HG02938 (cell line): ENCODE measurements at regions not wholly inside any gene's neighbourhood (a gene's known extent, or its start where the extent isn't known, plus 50 kb on each side); places are given as distances from the start of the nearest gene placed in this dataset.

Experiments
- ATAC-seq: cut with Tn5 transposase; IDR thresholded peaks from one replicate; pipeline ENCODE4 v1.9.1; 2021; ENCODE audit warnings: mild to moderate bottlenecking, moderate library complexity; ENCODE audit not compliant: unreplicated experiment

DNA sequence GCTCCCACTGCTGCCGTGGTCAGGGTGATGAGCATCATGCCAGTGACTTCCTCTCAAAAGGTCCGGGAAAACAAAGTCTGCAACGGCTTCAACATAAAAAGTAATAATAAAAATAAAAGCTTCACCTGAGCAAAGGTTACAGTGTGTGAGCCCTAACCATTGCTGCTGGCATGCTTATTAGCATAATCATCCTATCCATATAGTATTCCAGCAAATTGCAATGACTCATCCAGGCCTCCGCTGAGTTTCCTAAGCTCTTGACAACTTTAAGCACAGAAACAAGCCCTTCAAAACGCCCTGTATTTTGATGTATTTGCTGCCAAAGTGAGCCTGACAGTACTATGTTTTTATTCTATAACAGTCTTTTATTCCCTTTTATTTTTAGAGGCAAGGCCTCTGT, 100.5 kb downstream of the AASDH start:
- ATAC-seq = no peak

DNA sequence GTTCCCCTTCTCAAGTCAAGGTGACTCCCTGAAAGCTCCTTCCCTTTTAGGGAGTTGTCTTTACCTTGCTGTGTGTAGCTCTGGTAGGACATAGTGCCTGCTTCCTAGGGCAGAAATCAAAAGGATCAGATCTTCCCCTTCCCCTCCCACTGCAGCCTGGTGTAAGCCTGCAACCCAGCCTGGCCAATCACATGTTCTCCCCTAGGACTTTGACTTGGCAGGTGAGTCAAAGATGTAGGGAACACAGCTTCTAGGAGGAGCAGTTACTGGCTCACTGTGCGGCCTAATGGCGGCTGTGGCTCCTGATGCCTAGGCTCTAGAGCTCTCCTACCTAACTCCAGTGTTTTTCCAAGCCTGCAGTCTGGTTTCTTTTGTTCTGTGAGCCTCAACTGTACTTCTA, 103.9 kb downstream of the AASDH start:
- no peak for ATAC-seq

DNA sequence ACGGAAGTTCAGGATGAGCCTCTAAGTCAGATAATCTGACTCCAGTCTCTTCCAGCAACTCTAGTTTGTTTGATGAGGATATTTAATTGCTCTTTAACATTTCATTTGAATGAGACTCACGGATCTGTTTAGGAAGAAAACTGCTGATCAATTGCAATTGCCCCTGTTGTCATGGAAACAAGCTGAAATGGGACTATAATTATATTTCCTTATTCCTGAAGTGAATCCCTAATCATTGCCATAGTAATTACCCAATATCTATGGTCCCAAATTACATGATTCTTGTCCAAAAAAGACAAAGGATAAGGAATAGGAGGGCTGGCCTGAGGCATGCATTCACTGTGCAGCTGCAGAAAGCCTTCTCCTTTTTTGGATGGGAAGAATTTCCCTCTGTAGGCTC, 105.3 kb downstream of the AASDH start:
- no peak for ATAC-seq

DNA sequence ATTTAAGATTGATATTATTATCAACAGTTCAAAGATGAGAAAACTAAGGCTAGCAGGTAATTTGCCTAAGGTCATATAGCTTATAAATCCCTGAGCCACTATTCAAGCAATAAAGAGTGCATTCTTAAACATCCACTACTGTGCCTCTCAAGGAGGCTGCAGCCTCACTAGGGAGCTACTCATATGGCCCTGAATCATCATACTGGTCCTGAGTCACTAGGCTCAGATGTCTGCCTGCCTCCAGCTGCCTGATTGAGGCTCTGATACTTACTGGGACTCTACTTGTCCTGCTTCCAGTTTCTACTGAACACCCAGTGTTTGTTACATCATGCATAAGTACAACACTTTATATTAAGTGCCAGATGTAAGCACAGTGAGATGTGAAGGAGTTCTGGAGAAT, 110.7 kb downstream of the AASDH start:
- ATAC-seq = no peak

DNA sequence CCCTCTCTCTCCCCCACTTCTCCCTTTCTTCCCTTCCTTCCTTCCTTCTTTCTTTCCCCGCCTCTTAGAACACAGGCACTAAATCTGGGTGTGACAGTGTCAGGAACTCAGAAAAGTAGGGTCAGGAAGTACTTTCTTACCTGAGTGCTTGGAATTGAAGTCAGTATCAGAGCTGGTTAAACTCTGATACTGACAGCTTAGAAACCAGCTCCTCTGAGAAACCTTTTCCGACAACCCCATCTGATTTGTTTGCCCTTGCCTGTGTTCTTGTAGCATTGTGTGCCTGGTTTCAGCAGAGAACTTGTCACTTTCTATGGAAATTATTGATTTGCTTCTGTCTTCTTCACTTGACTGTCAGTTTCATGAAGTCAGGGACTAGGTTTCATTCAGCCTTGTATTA, 113.9 kb downstream of the AASDH start:
- ATAC-seq = no peak

DNA sequence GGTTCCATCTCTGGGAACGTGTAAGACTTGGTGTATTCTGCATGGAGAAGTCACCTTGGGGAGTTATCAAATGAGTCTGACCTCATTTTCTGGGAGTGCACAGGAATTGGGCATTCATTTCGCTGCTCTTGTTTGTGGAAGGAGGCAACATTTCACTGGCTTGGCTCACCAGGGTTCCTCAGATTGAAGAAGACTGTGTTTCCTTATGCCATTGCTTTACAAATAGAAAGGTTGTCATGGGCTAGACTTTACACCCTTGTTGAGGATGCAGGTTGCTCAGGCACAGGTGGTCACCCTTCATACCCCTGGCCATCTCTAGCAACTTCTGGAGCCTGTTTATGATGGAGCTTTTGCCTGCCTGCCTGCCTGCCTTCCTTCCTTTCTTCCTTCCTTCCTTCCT, 114.4 kb downstream of the AASDH start:
- no peak for ATAC-seq

DNA sequence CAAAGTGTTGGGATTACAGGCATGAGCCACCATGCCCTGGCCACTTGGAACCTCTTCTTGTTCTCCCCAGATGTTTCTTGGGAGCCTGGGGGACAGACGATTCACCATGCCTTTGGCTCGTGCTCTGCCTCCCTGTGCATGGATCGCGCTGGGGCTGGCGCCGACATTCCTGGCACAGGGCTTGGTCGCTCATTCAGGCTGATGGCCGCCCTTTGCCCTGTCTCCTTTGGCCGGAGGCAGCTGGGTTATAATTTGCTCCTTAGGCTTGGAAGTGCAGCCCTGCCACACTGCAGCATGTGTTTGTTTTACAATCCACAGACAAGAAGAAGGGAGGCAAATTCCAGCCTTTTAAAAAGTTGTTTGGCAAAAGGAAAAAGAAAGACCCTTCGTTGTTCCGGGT, 115.3 kb downstream of the AASDH start:
- no peak for ATAC-seq

DNA sequence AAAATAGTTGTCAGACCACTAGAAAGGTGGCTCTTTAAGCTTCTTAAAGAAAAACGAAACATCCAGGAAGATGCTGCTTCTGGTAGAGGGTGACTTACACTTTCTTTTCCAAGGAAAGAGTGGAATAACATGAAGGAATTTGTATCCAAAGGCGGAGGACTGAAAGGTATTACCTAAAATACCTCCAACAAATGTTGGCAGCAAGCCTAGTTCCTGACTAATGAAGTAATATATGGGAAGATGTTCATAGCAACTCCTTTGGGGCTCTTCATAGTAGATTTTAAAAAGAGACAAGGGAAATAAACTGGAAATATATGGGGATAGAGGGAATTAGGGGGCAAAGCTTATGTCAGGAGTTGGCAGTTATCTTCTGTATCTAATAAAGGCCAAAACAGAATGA, 116.2 kb downstream of the AASDH start:
- no peak for ATAC-seq

- no peak for ATAC-seq
Observed at GRCh38 chr4:56267558-56267957, 119.7 kb downstream of the AASDH start.

DNA sequence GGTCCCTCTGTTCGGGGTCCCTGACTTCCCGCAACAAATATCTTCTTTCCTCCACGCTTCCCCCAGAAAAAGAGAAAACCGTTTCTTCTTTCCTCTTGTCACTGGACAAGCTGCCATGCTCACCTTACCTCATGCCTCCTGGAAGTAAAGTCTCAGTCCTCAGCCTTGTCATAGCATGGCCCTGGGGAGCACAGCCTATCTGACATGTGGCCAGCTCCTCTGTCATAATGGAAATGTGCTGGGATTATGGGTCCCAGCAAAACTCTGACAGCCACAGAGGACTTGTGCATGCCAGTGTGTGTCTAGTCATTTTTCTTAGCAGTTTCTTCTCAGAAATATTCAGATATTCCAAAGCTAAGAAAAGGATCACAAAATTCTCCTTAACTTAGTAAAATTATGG, 122.4 kb downstream of the AASDH start:
- ATAC-seq = no peak

DNA sequence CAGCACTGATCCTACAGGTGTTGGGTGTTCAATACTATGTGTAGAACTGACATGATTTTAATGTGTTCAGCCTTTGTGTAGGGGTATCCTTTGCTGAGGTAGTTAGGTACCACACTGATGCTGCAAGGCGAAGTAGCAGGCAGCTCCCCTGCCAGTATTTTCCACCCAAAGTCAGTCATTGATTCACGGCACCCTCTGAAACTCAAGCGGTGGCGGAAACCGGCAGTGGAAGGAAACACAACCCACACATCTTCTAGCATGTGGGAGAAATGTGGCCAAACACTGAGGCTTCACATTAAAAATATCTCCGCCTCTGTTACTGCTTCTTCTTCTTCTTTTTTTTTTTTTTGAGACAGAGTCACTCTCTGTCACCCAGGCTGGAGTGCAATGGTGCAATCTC, 126.3 kb downstream of the AASDH start:
- ATAC-seq = peak; percentile 90

- ATAC-seq = no peak
Observed at GRCh38 chr4:56260320-56260719, 127.0 kb downstream of the AASDH start.

DNA sequence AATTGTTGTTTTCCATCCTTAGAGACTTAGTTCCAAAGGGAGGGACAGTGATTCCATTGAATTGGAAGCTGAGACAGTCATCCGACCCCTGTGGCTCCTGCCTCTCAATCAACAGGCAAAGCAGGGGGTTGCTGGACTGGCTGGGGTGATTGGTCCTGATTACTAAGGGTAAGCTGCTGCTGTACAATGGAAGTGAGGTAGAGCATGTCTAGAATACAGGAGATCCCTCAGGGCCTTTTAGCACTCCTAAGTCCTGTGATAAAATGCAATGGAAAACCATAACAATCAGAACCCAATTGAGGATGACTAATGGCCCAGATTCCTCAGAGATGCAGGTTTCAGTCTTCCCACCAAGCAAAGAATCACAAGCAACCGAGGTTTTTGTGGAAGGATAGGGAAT, 127.6 kb downstream of the AASDH start:
- no peak for ATAC-seq

DNA sequence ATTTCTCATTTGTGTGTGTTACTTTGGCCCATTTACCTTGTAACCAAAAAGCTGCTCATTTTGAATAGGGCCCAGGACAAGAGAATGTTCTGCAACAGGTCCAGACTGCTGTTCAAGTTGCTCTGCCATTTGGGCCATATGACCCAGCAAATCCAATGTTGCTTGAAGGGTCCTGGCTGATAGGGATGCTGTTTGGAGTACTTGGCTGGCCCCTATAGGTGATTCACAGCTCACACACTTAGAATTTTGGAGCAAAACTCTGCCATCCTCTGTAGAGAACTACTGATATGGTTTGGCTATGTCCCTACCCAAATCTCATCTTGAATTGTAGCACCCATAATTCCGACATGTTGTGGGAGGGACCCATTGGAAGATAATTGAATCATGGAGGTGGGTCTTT, 131.5 kb downstream of the AASDH start:
- ATAC-seq = no peak

DNA sequence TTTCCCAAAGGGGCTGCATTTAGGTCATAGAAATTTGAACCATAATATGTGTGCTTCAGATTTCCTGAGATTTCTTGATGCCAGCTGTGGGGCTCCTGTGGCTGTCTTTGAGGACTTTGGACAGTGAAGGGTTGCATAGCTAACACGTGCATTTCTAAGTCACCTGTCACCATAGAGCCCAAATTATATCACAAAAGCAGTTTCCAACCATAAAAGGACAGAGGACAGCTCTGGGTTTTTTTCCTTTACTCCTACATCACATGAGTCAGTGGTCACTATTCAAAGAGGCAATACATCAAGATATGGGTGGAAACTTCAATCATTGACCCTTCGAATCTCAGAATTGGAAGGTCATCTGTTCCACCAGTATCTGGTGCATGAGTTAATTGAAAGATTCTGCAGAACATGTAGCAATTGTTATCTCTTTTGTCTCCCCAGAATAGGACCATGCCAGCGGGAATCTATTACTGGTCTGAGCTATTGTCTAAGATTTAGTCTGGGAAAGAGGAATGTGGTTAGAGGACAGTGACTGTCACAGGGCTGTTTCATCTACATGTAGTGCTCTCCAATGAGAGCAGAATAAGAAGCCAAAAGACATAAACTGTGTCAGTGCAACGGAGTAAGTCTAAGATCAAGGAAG, 133.5 kb downstream of the AASDH start:
- ATAC-seq = no peak

DNA sequence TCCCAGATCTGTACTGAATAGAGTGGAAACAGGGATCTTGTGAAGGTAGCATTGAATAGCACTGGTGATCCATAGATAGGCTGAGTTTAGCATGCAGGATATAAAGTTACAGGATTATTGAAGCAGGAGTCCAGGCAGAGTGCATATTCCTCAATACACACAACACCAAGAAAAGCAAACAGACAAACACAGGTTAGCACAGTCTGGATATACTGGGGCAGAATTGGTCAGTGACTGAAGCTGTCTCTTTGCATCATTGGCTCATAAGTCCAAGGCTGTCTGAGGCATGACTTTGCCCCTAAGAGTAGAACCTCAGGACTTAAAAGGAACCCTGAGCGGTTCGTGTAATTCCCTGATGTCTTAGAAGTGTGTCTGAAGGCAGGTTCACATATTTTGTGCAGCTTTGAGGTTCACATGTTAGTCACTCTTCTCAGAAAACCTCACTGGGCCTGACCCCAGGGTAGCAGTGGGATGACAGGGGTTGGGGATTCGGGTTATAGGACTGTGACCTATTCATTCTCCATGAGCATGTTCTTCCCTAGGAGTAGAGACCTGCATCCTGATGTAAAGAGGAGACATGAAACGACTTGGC, 134.6 kb downstream of the AASDH start:
- ATAC-seq = no peak

GRCh38 chr4:56251556-56251955, 135.7 kb downstream of the AASDH start:
- no peak for ATAC-seq

GRCh38 chr4:56250776-56251175, 136.5 kb downstream of the AASDH start:
- no peak for ATAC-seq

GRCh38 chr4:56247646-56248045, 139.6 kb downstream of the AASDH start:
- no peak for ATAC-seq

DNA sequence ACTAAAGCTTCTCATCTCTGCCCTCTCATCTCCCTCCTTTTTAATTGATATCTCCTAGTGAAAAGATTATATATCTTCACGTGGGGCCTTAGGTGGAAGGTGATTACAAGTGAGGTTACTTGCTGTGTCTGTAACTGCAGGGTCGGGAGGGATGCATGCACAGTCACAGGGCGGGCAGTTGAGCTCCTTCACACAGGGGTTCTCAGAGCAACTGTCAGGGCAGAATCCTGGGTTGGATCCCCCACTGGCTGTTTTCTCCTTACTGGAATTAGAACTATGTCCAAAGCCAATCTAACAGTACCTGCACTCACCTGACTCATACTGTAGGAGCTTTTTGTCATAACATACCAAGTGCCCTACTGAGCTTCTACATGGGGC, 141.1 kb downstream of the AASDH start:
- ATAC-seq = no peak

DNA sequence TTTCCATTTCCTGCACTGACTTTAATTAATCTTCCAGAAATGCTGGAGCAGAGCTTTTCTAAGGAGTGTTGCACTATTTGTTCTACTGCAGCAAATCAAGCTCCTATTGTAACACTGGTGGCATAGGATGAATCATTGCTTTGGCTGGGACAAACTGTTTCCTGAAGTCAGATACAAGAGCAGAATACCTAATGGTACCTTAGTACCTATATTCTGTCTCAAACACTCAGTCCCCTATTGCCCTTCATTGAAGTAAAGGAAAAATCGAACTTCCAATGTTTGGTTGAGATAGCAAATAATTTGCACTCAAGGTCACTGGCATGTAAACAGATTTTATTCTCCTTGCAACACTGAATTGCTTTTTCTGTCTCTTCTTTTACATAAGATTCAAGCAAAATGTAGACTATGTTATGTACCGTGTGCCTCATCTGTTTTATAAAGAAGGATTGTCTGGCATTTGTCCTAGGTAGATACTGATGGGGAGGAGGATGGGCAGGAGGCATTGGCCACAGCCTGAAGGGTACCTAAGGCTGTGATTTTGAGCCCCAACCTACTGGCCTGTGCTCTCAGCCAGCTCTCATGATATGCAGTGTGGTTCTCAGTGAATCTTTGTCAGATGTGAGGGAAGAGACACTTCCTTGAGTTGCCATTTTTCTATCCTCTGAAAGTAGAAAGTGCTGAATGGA, 141.6 kb downstream of the AASDH start:
- no peak for ATAC-seq

GRCh38 chr4:56244681-56245080, 142.6 kb downstream of the AASDH start:
- no peak for ATAC-seq

DNA sequence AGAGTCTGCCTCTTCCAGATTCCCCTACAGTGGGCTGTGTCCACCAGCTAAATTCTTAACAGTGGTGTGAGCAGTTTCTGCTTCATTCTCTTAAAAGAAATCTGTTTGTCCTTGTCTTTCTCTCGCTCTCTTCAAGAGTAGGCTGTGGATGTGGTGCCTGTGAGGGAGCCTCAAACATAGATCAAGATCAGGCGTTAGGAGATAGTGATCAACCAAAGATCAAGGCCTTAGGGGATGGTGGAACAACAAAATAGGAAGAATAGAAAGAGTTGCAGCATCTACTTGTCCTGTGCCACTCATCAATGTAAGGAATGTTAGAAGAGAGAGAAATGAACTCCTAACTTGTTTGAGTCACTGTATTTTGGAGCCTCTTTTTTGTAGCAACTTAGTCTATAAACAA, 144.2 kb downstream of the AASDH start:
- ATAC-seq = no peak
